ENCODE measurements at regions not wholly inside any gene's neighbourhood (a gene's known extent, or its start where the extent isn't known, plus 50 kb on each side); places are given as distances from the start of the nearest gene placed in this dataset.
A peak's percentile ranks its signal among the peaks of the same experiment; 100 is the strongest.

- Histone ChIP-seq H3K9me3 (ENCODE audit: control insufficient read depth in 1 of 2, low read length in 2 of 2) (peaks cover 0 to 4% of the 10 kb centered on the region in 2 donors), H3K4me1 (ENCODE audit: insufficient read depth, low read length) (no peaks in the 10 kb centered on the region), H3K27ac (ENCODE audit: low read depth, low read length) (no peak overlapping the region), H3K36me3 (ENCODE audit: insufficient read depth, low read length) (no peaks in the 10 kb centered on the region), H3K27me3 (ENCODE audit: insufficient read depth, low read length) (no peaks in the 10 kb centered on the region), H3K4me3 (ENCODE audit: low read length in 2 of 2) (no peak overlapping the region)
- intact Hi-C loops (cut with micrococcal nuclease): no loop called here
- Mint-ChIP-seq H3K36me3 (no peaks in the 10 kb centered on the region), H3K4me1 (no peaks in the 10 kb centered on the region), H3K27ac (no peak overlapping the region), H3K9me3 (peaks cover 0 to 27% (median 9%) of the 10 kb centered on the region in 8 donors), H3K4me3 (no peak overlapping the region), H3K27me3 (no peaks in the 10 kb centered on the region)
- ChIA-PET CTCF (ENCODE audit: partially characterized antibody) (no interaction called here), POLR2A (ENCODE audit: partially characterized antibody) (no interaction called here)
- no peak for DNase-seq
Measured at GRCh38 chr4:31645236-31645635, 925.1 kb downstream of the PCDH7 start.

DNA sequence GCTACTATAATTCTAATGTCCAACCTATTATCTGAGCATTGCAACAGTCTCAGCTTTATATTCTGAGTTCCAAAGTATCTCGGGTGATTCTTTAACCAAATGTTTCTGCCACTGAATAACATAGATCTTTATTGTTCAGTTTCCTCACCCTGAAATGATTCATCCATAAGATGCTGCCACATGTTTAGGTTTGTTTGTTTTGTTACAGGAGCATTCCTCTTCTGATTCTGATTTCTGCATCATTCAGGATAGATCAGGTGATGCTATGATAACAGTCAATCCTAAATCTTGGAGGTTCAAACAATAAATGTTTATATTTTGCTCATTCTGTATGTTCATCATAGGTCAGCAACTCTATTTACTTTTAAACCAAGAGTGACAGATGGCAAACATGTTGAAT, 927.6 kb downstream of the PCDH7 start:
- Histone ChIP-seq H3K27ac (ENCODE audit: low read depth, low read length) (no peak overlapping the region), H3K9me3 (ENCODE audit: control insufficient read depth in 1 of 2, low read length in 2 of 2) (peaks cover 0 to 4% of the 10 kb centered on the region in 2 donors), H3K4me1 (ENCODE audit: insufficient read depth, low read length) (no peaks in the 10 kb centered on the region), H3K36me3 (ENCODE audit: insufficient read depth, low read length) (no peaks in the 10 kb centered on the region), H3K27me3 (ENCODE audit: insufficient read depth, low read length) (no peaks in the 10 kb centered on the region), H3K4me3 (ENCODE audit: low read length in 2 of 2) (no peak overlapping the region)
- Mint-ChIP-seq H3K4me1 (no peaks in the 10 kb centered on the region), H3K27ac (no peak overlapping the region), H3K4me3 (no peak overlapping the region), H3K9me3 (peaks cover 0 to 28% (median 9%) of the 10 kb centered on the region in 8 donors), H3K27me3 (no peaks in the 10 kb centered on the region), H3K36me3 (no peaks in the 10 kb centered on the region)
- ChIA-PET POLR2A (ENCODE audit: partially characterized antibody) (no interaction called here), CTCF (ENCODE audit: partially characterized antibody) (no interaction called here)
- intact Hi-C loops (cut with micrococcal nuclease): no loop called here
- DNase-seq: no peak

GRCh38 chr4:31649878-31650277, 929.7 kb downstream of the PCDH7 start:
- no peak for DNase-seq
- Histone ChIP-seq H3K27me3 (ENCODE audit: insufficient read depth, low read length) (no peaks in the 10 kb centered on the region), H3K4me1 (ENCODE audit: insufficient read depth, low read length) (no peaks in the 10 kb centered on the region), H3K36me3 (ENCODE audit: insufficient read depth, low read length) (no peaks in the 10 kb centered on the region), H3K4me3 (ENCODE audit: low read length in 2 of 2) (no peak overlapping the region), H3K27ac (ENCODE audit: low read depth, low read length) (no peak overlapping the region), H3K9me3 (ENCODE audit: control insufficient read depth in 1 of 2, low read length in 2 of 2) (peaks cover 0 to 4% of the 10 kb centered on the region in 2 donors)
- no peak overlapping the region for H3K27ac Mint-ChIP-seq
- ChIA-PET POLR2A (ENCODE audit: partially characterized antibody) (no interaction called here), CTCF (ENCODE audit: partially characterized antibody) (no interaction called here)
- no peaks in the 10 kb centered on the region for H3K27me3 Mint-ChIP-seq
- intact Hi-C loops (cut with micrococcal nuclease): no loop called here
- H3K4me3 Mint-ChIP-seq: no peak overlapping the region
- H3K36me3 Mint-ChIP-seq: no peaks in the 10 kb centered on the region
- H3K9me3 Mint-ChIP-seq: peaks cover 0 to 27% (median 10%) of the 10 kb centered on the region in 8 donors
- no peaks in the 10 kb centered on the region for H3K4me1 Mint-ChIP-seq

GRCh38 chr4:31651541-31651940, 931.4 kb downstream of the PCDH7 start:
- intact Hi-C loops (cut with micrococcal nuclease): no loop called here
- Mint-ChIP-seq H3K27ac (no peak overlapping the region), H3K9me3 (peaks cover 0 to 18% (median 5%) of the 10 kb centered on the region in 8 donors), H3K36me3 (no peaks in the 10 kb centered on the region), H3K4me1 (no peaks in the 10 kb centered on the region), H3K4me3 (no peak overlapping the region), H3K27me3 (no peaks in the 10 kb centered on the region)
- no peaks in the 10 kb centered on the region for H3K36me3 ChIP-seq (ENCODE audit: insufficient read depth, low read length)
- no peaks in the 10 kb centered on the region for H3K9me3 ChIP-seq (ENCODE audit: control insufficient read depth in 1 of 2, low read length in 2 of 2)
- DNase-seq: no peak
- H3K27ac ChIP-seq (ENCODE audit: low read depth, low read length): no peak overlapping the region
- ChIA-PET POLR2A (ENCODE audit: partially characterized antibody) (no interaction called here), CTCF (ENCODE audit: partially characterized antibody) (no interaction called here)
- no peak overlapping the region for H3K4me3 ChIP-seq (ENCODE audit: low read length in 2 of 2)
- no peaks in the 10 kb centered on the region for H3K27me3 ChIP-seq (ENCODE audit: insufficient read depth, low read length)
- no peaks in the 10 kb centered on the region for H3K4me1 ChIP-seq (ENCODE audit: insufficient read depth, low read length)

DNA sequence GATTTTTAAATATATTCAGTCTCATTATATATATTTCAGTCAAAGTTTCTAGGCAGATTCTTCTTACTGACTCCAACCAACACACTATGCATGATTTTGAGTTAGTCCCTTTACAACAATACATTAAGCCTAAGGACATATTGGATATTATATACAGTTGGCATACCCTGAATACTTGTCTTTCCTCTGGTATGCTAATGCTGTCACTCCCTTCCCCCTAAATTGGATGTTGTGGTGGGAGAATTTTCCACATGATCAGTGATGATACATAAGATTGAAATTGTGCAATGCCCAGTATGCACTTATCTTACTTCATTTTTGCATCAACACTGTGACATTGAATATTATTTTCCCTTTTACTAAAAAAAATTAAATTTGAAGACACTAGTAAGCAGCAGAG, 935.2 kb downstream of the PCDH7 start:
- ChIA-PET POLR2A (ENCODE audit: partially characterized antibody) (no interaction called here), CTCF (ENCODE audit: partially characterized antibody) (no interaction called here)
- Histone ChIP-seq H3K9me3 (ENCODE audit: control insufficient read depth in 1 of 2, low read length in 2 of 2) (no peaks in the 10 kb centered on the region), H3K4me1 (ENCODE audit: insufficient read depth, low read length) (no peaks in the 10 kb centered on the region), H3K27ac (ENCODE audit: low read depth, low read length) (no peak overlapping the region), H3K27me3 (ENCODE audit: insufficient read depth, low read length) (no peaks in the 10 kb centered on the region), H3K4me3 (ENCODE audit: low read length in 2 of 2) (no peak overlapping the region), H3K36me3 (ENCODE audit: insufficient read depth, low read length) (no peaks in the 10 kb centered on the region)
- H3K9me3 Mint-ChIP-seq: peaks cover 0 to 14% (median 5%) of the 10 kb centered on the region in 8 donors
- no peak overlapping the region for H3K4me3 Mint-ChIP-seq
- no peaks in the 10 kb centered on the region for H3K36me3 Mint-ChIP-seq
- H3K27me3 Mint-ChIP-seq: no peaks in the 10 kb centered on the region
- H3K4me1 Mint-ChIP-seq: no peaks in the 10 kb centered on the region
- intact Hi-C loops (cut with micrococcal nuclease): no loop called here
- no peak overlapping the region for H3K27ac Mint-ChIP-seq
- DNase-seq: no peak

GRCh38 chr4:31657859-31658570, 937.8 kb downstream of the PCDH7 start:
- Mint-ChIP-seq H3K4me3 (no peak overlapping the region), H3K36me3 (no peaks in the 10 kb centered on the region), H3K27ac (peak overlapping the region in 1 of 7 donors; percentile 35), H3K27me3 (no peaks in the 10 kb centered on the region), H3K9me3 (peaks cover 0 to 17% (median 6%) of the 10 kb centered on the region in 8 donors), H3K4me1 (no peaks in the 10 kb centered on the region)
- no peaks in the 10 kb centered on the region for H3K9me3 ChIP-seq (ENCODE audit: control insufficient read depth in 1 of 2, low read length in 2 of 2)
- intact Hi-C loops (cut with micrococcal nuclease): no loop called here
- DNase-seq: no peak
- no peaks in the 10 kb centered on the region for H3K36me3 ChIP-seq (ENCODE audit: insufficient read depth, low read length)
- H3K4me1 ChIP-seq (ENCODE audit: insufficient read depth, low read length): no peaks in the 10 kb centered on the region
- H3K27ac ChIP-seq (ENCODE audit: low read depth, low read length): no peak overlapping the region
- no peak overlapping the region for H3K4me3 ChIP-seq (ENCODE audit: low read length in 2 of 2)
- no peaks in the 10 kb centered on the region for H3K27me3 ChIP-seq (ENCODE audit: insufficient read depth, low read length)
- POLR2A ChIA-PET (ENCODE audit: partially characterized antibody): no interaction called here
- CTCF ChIA-PET (ENCODE audit: partially characterized antibody): no interaction called here

GRCh38 chr4:31660916-31661315, 940.7 kb downstream of the PCDH7 start:
- ChIA-PET CTCF (ENCODE audit: partially characterized antibody) (no interaction called here), POLR2A (ENCODE audit: partially characterized antibody) (no interaction called here)
- H3K4me3 ChIP-seq (ENCODE audit: low read length in 2 of 2): no peak overlapping the region
- no peak overlapping the region for H3K27ac Mint-ChIP-seq
- H3K4me3 Mint-ChIP-seq: no peak overlapping the region
- intact Hi-C loops (cut with micrococcal nuclease): no loop called here
- no peaks in the 10 kb centered on the region for H3K36me3 ChIP-seq (ENCODE audit: insufficient read depth, low read length)
- H3K4me1 ChIP-seq (ENCODE audit: insufficient read depth, low read length): no peaks in the 10 kb centered on the region
- DNase-seq: no peak
- H3K36me3 Mint-ChIP-seq: no peaks in the 10 kb centered on the region
- H3K27me3 Mint-ChIP-seq: no peaks in the 10 kb centered on the region
- H3K4me1 Mint-ChIP-seq: no peaks in the 10 kb centered on the region
- H3K27ac ChIP-seq (ENCODE audit: low read depth, low read length): no peak overlapping the region
- H3K27me3 ChIP-seq (ENCODE audit: insufficient read depth, low read length): no peaks in the 10 kb centered on the region
- no peaks in the 10 kb centered on the region for H3K9me3 ChIP-seq (ENCODE audit: control insufficient read depth in 1 of 2, low read length in 2 of 2)
- peaks cover 0 to 25% (median 7%) of the 10 kb centered on the region in 8 donors for H3K9me3 Mint-ChIP-seq

DNA sequence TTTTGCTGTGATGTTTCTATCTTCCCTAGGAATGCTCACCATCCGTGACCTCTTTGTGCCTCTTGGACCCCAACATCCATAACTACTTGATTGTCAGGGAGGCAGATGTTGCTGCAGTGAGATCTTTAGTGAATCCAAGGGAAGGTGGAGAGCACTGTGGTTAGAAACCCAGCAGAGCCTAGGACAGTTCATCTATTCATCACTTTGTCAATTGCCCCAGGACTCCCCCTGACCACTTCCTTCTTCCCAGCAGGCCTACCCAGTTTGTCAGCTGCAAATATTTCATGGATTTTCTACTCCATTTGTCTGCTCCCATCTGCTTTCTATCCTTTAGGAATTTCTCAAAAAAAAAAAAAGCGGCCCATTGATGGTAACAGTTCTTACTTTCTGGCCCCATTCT, 942.8 kb downstream of the PCDH7 start:
- H3K27me3 Mint-ChIP-seq: no peaks in the 10 kb centered on the region
- H3K9me3 Mint-ChIP-seq: peaks cover 0 to 27% (median 7%) of the 10 kb centered on the region in 8 donors
- no peaks in the 10 kb centered on the region for H3K4me1 Mint-ChIP-seq
- H3K27ac ChIP-seq (ENCODE audit: low read depth, low read length): no peak overlapping the region
- no peak for DNase-seq
- no peaks in the 10 kb centered on the region for H3K9me3 ChIP-seq (ENCODE audit: control insufficient read depth in 1 of 2, low read length in 2 of 2)
- intact Hi-C loops (cut with micrococcal nuclease): no loop called here
- no peaks in the 10 kb centered on the region for H3K27me3 ChIP-seq (ENCODE audit: insufficient read depth, low read length)
- H3K36me3 Mint-ChIP-seq: no peaks in the 10 kb centered on the region
- H3K4me3 Mint-ChIP-seq: no peak overlapping the region
- H3K4me1 ChIP-seq (ENCODE audit: insufficient read depth, low read length): no peaks in the 10 kb centered on the region
- H3K27ac Mint-ChIP-seq: no peak overlapping the region
- H3K4me3 ChIP-seq (ENCODE audit: low read length in 2 of 2): no peak overlapping the region
- POLR2A ChIA-PET (ENCODE audit: partially characterized antibody): no interaction called here
- CTCF ChIA-PET (ENCODE audit: partially characterized antibody): no interaction called here
- no peaks in the 10 kb centered on the region for H3K36me3 ChIP-seq (ENCODE audit: insufficient read depth, low read length)
